ENCODE measurements at regions not wholly inside any gene's neighbourhood (a gene's known extent, or its start where the extent isn't known, plus 50 kb on each side); places are given as distances from the start of the nearest gene placed in this dataset.

GRCh38 chr4:13109536-13109935 is 374.6 kb downstream of the RAB28 start:
- TF ChIP-seq POLR2AphosphoS5 (IDR thresholded peaks at IDR 0.05; ENCODE audit: low read depth, low read length) (no peak), SIN3A (IDR thresholded peaks at IDR 0.05; ENCODE audit: borderline replicate concordance, insufficient read depth, low read length) (no peak), REST (IDR thresholded peaks at IDR 0.05; ENCODE audit: insufficient read depth in 1 of 2, low read depth in 2 of 2, low read length in 2 of 2) (no peak), TAF1 (IDR thresholded peaks at IDR 0.05; ENCODE audit: borderline replicate concordance, insufficient read depth, low read length) (no peak)
